Hepatocyte (in vitro differentiated cells): ENCODE measurements at regions not wholly inside any gene's neighbourhood (a gene's known extent, or its start where the extent isn't known, plus 50 kb on each side); places are given as distances from the start of the nearest gene placed in this dataset.

Experiments used
- EZH2 ChIP-seq: fragments of 200-600 bp; sonication (generic); IDR thresholded peaks from 2 replicates; pipeline ENCODE4 v1.6.1; 2016; ENCODE audit warnings: antibody characterized with exemption, mild to moderate bottlenecking, borderline replicate concordance
- TF ChIP-seq, protein P1 (sequence below): fragments of 200-600 bp; sonication (generic); IDR thresholded peaks from 2 replicates; pipeline ENCODE4 v1.5.1; 2016; ENCODE audit warnings: antibody characterized with exemption, mild to moderate bottlenecking; ENCODE audit not compliant: poor library complexity

DNA sequence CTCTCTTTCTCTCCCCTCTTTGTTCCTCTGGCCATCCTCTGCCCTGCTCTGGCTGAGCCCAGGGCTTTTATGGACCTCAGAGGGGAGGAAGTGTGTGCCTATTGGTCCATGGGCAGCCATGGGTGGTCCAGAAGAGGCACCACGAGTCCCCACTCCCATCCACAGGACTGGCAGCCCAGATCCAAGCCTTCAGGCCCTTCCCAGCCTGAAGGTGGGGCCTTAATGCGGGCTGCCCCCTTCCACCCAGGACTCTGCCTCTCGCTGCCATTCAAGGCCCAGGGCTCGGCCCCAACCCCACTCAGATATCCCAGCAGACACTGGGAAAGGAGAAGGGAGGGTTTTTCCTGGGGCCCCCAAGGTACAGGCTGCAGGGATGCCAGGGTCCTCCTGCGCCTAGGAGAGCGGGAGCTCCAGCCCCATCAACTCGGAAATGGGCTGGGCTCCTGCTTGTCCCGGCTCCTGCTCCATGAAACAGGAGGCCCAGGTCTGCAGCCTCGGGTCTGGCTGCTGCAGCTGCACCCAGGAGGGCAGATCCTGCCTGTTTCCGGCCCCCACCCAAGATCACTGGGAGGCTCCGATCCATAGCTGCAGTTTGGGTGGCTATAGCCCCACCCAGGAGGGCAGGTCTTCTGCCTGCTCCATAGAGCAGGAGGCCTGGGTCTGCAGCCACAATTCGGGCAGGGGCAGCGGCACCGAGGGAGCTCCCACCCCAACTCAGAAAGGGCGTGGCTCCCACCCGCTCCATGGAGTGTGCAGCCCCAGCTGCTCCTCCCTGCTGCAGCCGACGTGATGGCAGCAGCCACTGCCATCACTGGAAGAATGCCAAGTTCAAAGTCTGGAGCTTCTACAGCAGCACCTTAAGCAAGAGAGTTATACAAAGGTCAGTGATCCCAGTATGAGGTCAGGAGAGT is 116.6 kb upstream of the RBBP8 start:
- TF ChIP-seq, protein P1, sequence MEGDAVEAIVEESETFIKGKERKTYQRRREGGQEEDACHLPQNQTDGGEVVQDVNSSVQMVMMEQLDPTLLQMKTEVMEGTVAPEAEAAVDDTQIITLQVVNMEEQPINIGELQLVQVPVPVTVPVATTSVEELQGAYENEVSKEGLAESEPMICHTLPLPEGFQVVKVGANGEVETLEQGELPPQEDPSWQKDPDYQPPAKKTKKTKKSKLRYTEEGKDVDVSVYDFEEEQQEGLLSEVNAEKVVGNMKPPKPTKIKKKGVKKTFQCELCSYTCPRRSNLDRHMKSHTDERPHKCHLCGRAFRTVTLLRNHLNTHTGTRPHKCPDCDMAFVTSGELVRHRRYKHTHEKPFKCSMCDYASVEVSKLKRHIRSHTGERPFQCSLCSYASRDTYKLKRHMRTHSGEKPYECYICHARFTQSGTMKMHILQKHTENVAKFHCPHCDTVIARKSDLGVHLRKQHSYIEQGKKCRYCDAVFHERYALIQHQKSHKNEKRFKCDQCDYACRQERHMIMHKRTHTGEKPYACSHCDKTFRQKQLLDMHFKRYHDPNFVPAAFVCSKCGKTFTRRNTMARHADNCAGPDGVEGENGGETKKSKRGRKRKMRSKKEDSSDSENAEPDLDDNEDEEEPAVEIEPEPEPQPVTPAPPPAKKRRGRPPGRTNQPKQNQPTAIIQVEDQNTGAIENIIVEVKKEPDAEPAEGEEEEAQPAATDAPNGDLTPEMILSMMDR, result no peak
- no peak for TF ChIP-seq EZH2
